8988T (cell line): ENCODE measurements at regions not wholly inside any gene's neighbourhood (a gene's known extent, or its start where the extent isn't known, plus 50 kb on each side); places are given as distances from the start of the nearest gene placed in this dataset.

ENCODE experiments used
- DNase-seq: peaks from one replicate; pipeline ENCODE4 v3.0.0; 2011

GRCh38 chr9:84590706-84591105, 78.8 kb upstream of the NTRK2 start:
- DNase-seq: no peak

- no peak for DNase-seq
Measured at GRCh38 chr9:84592918-84593317, 76.6 kb upstream of the NTRK2 start.

GRCh38 chr9:84593352-84593751, 76.2 kb upstream of the NTRK2 start:
- DNase-seq: no peak

- no peak for DNase-seq
Measured at GRCh38 chr9:84597131-84597530, 72.4 kb upstream of the NTRK2 start.

GRCh38 chr9:84598921-84599636, 70.5 kb upstream of the NTRK2 start:
- DNase-seq: no peak

GRCh38 chr9:84600739-84601138, 68.8 kb upstream of the NTRK2 start:
- no peak for DNase-seq

- no peak for DNase-seq
Measured at GRCh38 chr9:84604223-84604622, 65.3 kb upstream of the NTRK2 start.

GRCh38 chr9:84609779-84610178, 59.8 kb upstream of the NTRK2 start:
- DNase-seq: no peak

- no peak for DNase-seq
Measured at GRCh38 chr9:84613431-84613830, 56.1 kb upstream of the NTRK2 start.

GRCh38 chr9:84615544-84615943, 54.0 kb upstream of the NTRK2 start:
- DNase-seq: no peak

GRCh38 chr9:84617411-84618029, 52.0 kb upstream of the NTRK2 start:
- no peak for DNase-seq
